ENCODE measurements at regions not wholly inside any gene's neighbourhood (a gene's known extent, or its start where the extent isn't known, plus 50 kb on each side); places are given as distances from the start of the nearest gene placed in this dataset.
A peak's percentile ranks its signal among the peaks of the same experiment; 100 is the strongest.

DNA sequence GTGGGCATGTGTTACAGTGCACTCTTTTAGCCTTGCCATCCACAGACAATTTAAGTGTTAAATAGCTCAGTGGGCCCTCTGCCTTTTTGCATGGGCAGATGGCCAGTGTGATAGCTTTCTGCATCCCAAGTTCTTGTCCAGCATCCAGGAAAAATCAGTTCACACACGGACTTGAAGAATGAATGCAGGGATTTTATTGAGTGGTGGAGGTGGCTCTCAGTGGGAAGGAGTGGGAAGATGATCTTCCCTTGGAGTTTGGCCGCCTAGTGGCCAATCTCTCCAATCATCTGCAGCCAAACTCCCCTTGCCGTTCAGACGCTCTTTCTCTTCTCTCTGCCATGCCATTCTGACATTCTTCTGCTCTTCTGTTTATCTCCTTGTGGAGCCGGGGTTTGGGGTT is 322.4 kb upstream of the GRAMD2B start:
- TF ChIP-seq, protein P1, sequence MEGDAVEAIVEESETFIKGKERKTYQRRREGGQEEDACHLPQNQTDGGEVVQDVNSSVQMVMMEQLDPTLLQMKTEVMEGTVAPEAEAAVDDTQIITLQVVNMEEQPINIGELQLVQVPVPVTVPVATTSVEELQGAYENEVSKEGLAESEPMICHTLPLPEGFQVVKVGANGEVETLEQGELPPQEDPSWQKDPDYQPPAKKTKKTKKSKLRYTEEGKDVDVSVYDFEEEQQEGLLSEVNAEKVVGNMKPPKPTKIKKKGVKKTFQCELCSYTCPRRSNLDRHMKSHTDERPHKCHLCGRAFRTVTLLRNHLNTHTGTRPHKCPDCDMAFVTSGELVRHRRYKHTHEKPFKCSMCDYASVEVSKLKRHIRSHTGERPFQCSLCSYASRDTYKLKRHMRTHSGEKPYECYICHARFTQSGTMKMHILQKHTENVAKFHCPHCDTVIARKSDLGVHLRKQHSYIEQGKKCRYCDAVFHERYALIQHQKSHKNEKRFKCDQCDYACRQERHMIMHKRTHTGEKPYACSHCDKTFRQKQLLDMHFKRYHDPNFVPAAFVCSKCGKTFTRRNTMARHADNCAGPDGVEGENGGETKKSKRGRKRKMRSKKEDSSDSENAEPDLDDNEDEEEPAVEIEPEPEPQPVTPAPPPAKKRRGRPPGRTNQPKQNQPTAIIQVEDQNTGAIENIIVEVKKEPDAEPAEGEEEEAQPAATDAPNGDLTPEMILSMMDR (conservative IDR thresholded peaks at IDR 0.05; ENCODE audit: low read depth, low read length) = peak; percentile 40; the same call in 1 of the 2 replicates
- TF ChIP-seq EZH2 (IDR thresholded peaks at IDR 0.05; ENCODE audit: low read length, unreplicated experiment) = no peak
- TF ChIP-seq EZH2phosphoT487 (IDR thresholded peaks at IDR 0.05; ENCODE audit: borderline replicate concordance, low read length) = no peak
